H9 (cell line): ENCODE measurements at regions not wholly inside any gene's neighbourhood (a gene's known extent, or its start where the extent isn't known, plus 50 kb on each side); places are given as distances from the start of the nearest gene placed in this dataset.

Source experiments
- DNase-seq: peaks from one replicate; pipeline ENCODE4 v3.0.0-alpha.2; 2017
- H2AFZ ChIP-seq: one replicate; pipeline ENCODE4 v1.6.1; 2013; ENCODE audit warnings: mild to moderate bottlenecking, low read length, control low read depth, moderate library complexity
- H2AK5ac ChIP-seq: 2 replicates; pipeline ENCODE4 v1.6.1; 2013; ENCODE audit warnings: low read length, control low read depth, mixed read lengths; ENCODE audit not compliant: insufficient read length
- H2BK120ac ChIP-seq: one replicate; pipeline ENCODE4 v1.6.1; 2013; ENCODE audit warnings: low read depth, mild to moderate bottlenecking, low read length, control low read depth, inconsistent platforms; ENCODE audit not compliant: poor library complexity, severe bottlenecking
- H2BK12ac ChIP-seq: 2 replicates; pipeline ENCODE4 v1.6.1; 2013; ENCODE audit warnings: low read length, control low read depth, mixed read lengths, low read depth; ENCODE audit not compliant: insufficient read length
- H2BK15ac ChIP-seq: 2 replicates; pipeline ENCODE4 v1.6.1; 2013; ENCODE audit warnings: low read depth, low read length, control low read depth
- H2BK20ac ChIP-seq: one replicate; pipeline ENCODE4 v1.6.1; 2013; ENCODE audit warnings: low read depth, mild to moderate bottlenecking, low read length, control low read depth, inconsistent platforms; ENCODE audit not compliant: poor library complexity, severe bottlenecking
- H2BK5ac ChIP-seq: 2 replicates; pipeline ENCODE4 v1.6.1; 2013; ENCODE audit warnings: low read length, control low read depth, mixed read lengths; ENCODE audit not compliant: insufficient read length
- H3K14ac ChIP-seq: 2 replicates; pipeline ENCODE4 v1.6.1; 2013; ENCODE audit warnings: low read length, control low read depth; ENCODE audit not compliant: insufficient read depth
- H3K18ac ChIP-seq: 2 replicates; pipeline ENCODE4 v1.6.1; 2013; ENCODE audit warnings: low read depth, mild to moderate bottlenecking, mixed read lengths, low read length, control low read depth; ENCODE audit not compliant: insufficient read length
- H3K23ac ChIP-seq: 2 replicates; pipeline ENCODE4 v1.6.1; 2013; ENCODE audit warnings: low read length, control low read depth, mixed read lengths, low read depth; ENCODE audit not compliant: insufficient read length
- H3K23me2 ChIP-seq: 2 replicates; pipeline ENCODE4 v1.6.1; 2013; ENCODE audit warnings: low read depth, mild to moderate bottlenecking, mixed read lengths, low read length, control low read depth; ENCODE audit not compliant: insufficient read length, poor library complexity, severe bottlenecking
- H3K27ac ChIP-seq: 2 replicates; pipeline ENCODE4 v1.5.1; 2013; ENCODE audit warnings: low read length, control low read depth, mixed read lengths, low read depth; ENCODE audit not compliant: insufficient read length
- H3K27me3 ChIP-seq: 2 replicates; pipeline ENCODE4 v1.6.1; 2013; ENCODE audit warnings: low read length, control low read depth, inconsistent platforms; ENCODE audit not compliant: insufficient read depth
- H3K4ac ChIP-seq: 2 replicates; pipeline ENCODE4 v1.6.1; 2013; ENCODE audit warnings: low read depth, mild to moderate bottlenecking, control low read depth, inconsistent platforms, low read length, moderate library complexity
- H3K4me1 ChIP-seq: 2 replicates; pipeline ENCODE4 v1.6.1; 2013; ENCODE audit warnings: low read length, control low read depth, inconsistent platforms; ENCODE audit not compliant: insufficient read depth
- H3K4me2 ChIP-seq: 2 replicates; pipeline ENCODE4 v1.6.1; 2013; ENCODE audit warnings: low read length, control low read depth, mixed read lengths; ENCODE audit not compliant: insufficient read length, insufficient read depth
- H3K56ac ChIP-seq: 2 replicates; pipeline ENCODE4 v1.6.1; 2013; ENCODE audit warnings: low read depth, mild to moderate bottlenecking, mixed read lengths, low read length, control low read depth; ENCODE audit not compliant: insufficient read length
- H3K79me1 ChIP-seq: 2 replicates; pipeline ENCODE4 v1.6.1; 2013; ENCODE audit warnings: low read depth, mild to moderate bottlenecking, moderate library complexity, low read length, control low read depth, inconsistent platforms; ENCODE audit not compliant: insufficient read depth, poor library complexity, severe bottlenecking
- H3K79me2 ChIP-seq: 2 replicates; pipeline ENCODE4 v1.6.1; 2013; ENCODE audit warnings: low read length, control low read depth, inconsistent platforms; ENCODE audit not compliant: insufficient read depth
- H3K9ac ChIP-seq: 2 replicates; pipeline ENCODE4 v1.6.1; 2013; ENCODE audit warnings: low read length, control low read depth, mixed read lengths; ENCODE audit not compliant: insufficient read length; ENCODE audit errors: extremely low read depth
- H3K9me3 ChIP-seq: one replicate; pipeline ENCODE4 v1.6.1; 2013; ENCODE audit warnings: low read depth, low read length, inconsistent platforms; ENCODE audit not compliant: control insufficient read depth
- H3T11ph ChIP-seq: one replicate; pipeline ENCODE4 v1.6.1; 2013; ENCODE audit warnings: mild to moderate bottlenecking, low read length, control low read depth, inconsistent platforms
- H4K20me1 ChIP-seq: one replicate; pipeline ENCODE4 v1.6.1; 2013; ENCODE audit not compliant: control insufficient read depth, insufficient read length, insufficient read depth
- H4K5ac ChIP-seq: 2 replicates; pipeline ENCODE4 v1.6.1; 2013; ENCODE audit warnings: low read depth, mild to moderate bottlenecking, mixed read lengths, low read length, control low read depth; ENCODE audit not compliant: insufficient read length
- H4K8ac ChIP-seq: replicated peaks from 2 replicates; pipeline ENCODE4 v1.6.1; 2013; ENCODE audit warnings: low read length, control low read depth, mixed read lengths, low read depth; ENCODE audit not compliant: insufficient read length
- H4K91ac ChIP-seq: 2 replicates; pipeline ENCODE4 v1.6.1; 2013; ENCODE audit warnings: low read depth, mild to moderate bottlenecking, moderate library complexity, mixed read lengths, low read length, control low read depth; ENCODE audit not compliant: insufficient read length
- H3K27ac Mint-ChIP-seq, 3 experiments: 2 replicates in 2 of 3; 3 replicates in 1 of 3; pipeline ENCODE4 v1.8.0; 2020 to 2021; ENCODE audit warnings: mixed read lengths in 3 of 3, mild to moderate bottlenecking in 1 of 3, moderate library complexity in 1 of 3
- H3K27me3 Mint-ChIP-seq: 2 replicates; pipeline ENCODE4 v1.8.0; 2021; ENCODE audit warnings: low read depth, mild to moderate bottlenecking, moderate library complexity, mixed read lengths
- H3K36me3 Mint-ChIP-seq, 3 experiments: 2 replicates in 2 of 3; 3 replicates in 1 of 3; pipeline ENCODE4 v1.8.0; 2020 to 2021; ENCODE audit warnings: low read depth in 3 of 3, mixed read lengths in 3 of 3; ENCODE audit not compliant: insufficient read depth in 1 of 3
- H3K4me1 Mint-ChIP-seq, 2 experiments: 2 replicates each; pipeline ENCODE4 v1.8.0; 2020; ENCODE audit warnings: mixed read lengths in 2 of 2
- H3K4me3 Mint-ChIP-seq, 2 experiments: 2 replicates in 1 of 2; 3 replicates in 1 of 2; pipeline ENCODE4 v1.8.0; 2020 to 2021; ENCODE audit warnings: mild to moderate bottlenecking in 2 of 2, mixed read lengths in 2 of 2, moderate library complexity in 1 of 2
- H3K9me3 Mint-ChIP-seq, 2 experiments: 2 replicates in 1 of 2; 3 replicates in 1 of 2; pipeline ENCODE4 v1.8.0; 2020; ENCODE audit warnings: mild to moderate bottlenecking in 2 of 2, mixed read lengths in 2 of 2, moderate library complexity in 1 of 2
- WGBS: extraction: QIAGEN DNeasy Blood & Tissue Kit; methylation state at CpG from one replicate; pipeline ENCODE4 v1.1.7; 2013; ENCODE audit warnings: missing lambda C conversion rate, low lambda C conversion rate, mixed read lengths; ENCODE audit not compliant: insufficient read length; ENCODE audit errors: extremely low coverage; 5-methylcytosine and 5-hydroxymethylcytosine counted together
- TF ChIP-seq, protein P1 (sequence below): fragments of 200-600 bp; sonication (generic); conservative IDR thresholded peaks from 3 replicates; pipeline ENCODE4 v1.8.0; 2021; ENCODE audit warnings: antibody characterized with exemption, mild to moderate bottlenecking

DNA sequence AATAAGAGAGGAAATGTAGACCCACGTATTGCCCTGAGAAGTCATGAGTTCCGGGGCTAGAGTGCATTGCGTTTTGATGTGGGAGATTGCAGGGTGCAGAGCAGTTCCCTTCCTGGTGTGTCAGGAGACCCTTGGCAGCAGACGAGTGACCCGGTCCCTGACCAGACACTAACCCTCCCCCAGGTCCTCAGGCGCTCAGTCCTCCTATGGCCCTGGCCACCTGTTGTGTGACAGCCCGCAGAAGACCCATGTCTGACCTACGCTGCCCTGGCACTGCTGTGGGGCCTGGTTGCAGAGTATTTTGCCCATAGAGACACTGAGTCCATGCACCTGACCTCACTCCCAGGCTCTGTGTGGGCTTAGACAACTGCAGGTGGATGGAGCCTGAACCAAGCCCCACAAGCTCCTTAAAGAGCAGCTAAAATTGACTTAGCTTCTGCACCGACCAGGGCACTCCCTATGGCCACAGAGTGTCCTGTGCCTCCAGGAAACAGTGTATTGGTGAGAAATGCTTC, 833.8 kb downstream of the TBC1D22A start:
- Histone ChIP-seq H3K56ac (no peak overlapping the region), H3K23me2 (no peaks in the 10 kb centered on the region), H2BK20ac (no peak overlapping the region), H3K4me1 (no peaks in the 10 kb centered on the region), H3K27ac (no peak overlapping the region), H4K8ac (no peak overlapping the region), H4K5ac (no peak overlapping the region), H2BK15ac (no peak overlapping the region), H3K18ac (no peak overlapping the region), H3K79me1 (no peaks in the 10 kb centered on the region), H3K27me3 (no peaks in the 10 kb centered on the region), H3K23ac (no peak overlapping the region), H3T11ph (no peak overlapping the region), H3K79me2 (no peaks in the 10 kb centered on the region), H3K9me3 (peaks cover 52% of the 10 kb centered on the region), H2AFZ (no peak overlapping the region), H3K9ac (no peak overlapping the region), H4K91ac (no peak overlapping the region), H2BK5ac (no peak overlapping the region), H3K4ac (no peak overlapping the region), H4K20me1 (no peaks in the 10 kb centered on the region), H2BK12ac (no peak overlapping the region), H2AK5ac (no peak overlapping the region), H2BK120ac (no peak overlapping the region), H3K4me2 (no peak overlapping the region), H3K14ac (no peak overlapping the region)
- Mint-ChIP-seq H3K27ac (no peak overlapping the region; a peak in 1 of 7 replicates), H3K4me3 (no peak overlapping the region), H3K27me3 (peaks cover 9% of the 10 kb centered on the region), H3K9me3 (peaks cover 14 to 95% of the 10 kb centered on the region in 2 experiments), H3K36me3 (peaks cover 0 to 37% (median 30%) of the 10 kb centered on the region in 3 experiments; a peak in 4 of 7 replicates), H3K4me1 (no peaks in the 10 kb centered on the region)
- TF ChIP-seq, protein P1, sequence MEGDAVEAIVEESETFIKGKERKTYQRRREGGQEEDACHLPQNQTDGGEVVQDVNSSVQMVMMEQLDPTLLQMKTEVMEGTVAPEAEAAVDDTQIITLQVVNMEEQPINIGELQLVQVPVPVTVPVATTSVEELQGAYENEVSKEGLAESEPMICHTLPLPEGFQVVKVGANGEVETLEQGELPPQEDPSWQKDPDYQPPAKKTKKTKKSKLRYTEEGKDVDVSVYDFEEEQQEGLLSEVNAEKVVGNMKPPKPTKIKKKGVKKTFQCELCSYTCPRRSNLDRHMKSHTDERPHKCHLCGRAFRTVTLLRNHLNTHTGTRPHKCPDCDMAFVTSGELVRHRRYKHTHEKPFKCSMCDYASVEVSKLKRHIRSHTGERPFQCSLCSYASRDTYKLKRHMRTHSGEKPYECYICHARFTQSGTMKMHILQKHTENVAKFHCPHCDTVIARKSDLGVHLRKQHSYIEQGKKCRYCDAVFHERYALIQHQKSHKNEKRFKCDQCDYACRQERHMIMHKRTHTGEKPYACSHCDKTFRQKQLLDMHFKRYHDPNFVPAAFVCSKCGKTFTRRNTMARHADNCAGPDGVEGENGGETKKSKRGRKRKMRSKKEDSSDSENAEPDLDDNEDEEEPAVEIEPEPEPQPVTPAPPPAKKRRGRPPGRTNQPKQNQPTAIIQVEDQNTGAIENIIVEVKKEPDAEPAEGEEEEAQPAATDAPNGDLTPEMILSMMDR: no peak
- DNase-seq: no peak
- WGBS: no CpG with 5 or more reads among the region's 9 CpGs
